ENCODE measurements at regions not wholly inside any gene's neighbourhood (a gene's known extent, or its start where the extent isn't known, plus 50 kb on each side); places are given as distances from the start of the nearest gene placed in this dataset.
"Not testable (repeated sequence)": the region's sequence is repeated elsewhere in the genome, so short reads cannot be mapped to it uniquely, and the experiment has no call there.

DNA sequence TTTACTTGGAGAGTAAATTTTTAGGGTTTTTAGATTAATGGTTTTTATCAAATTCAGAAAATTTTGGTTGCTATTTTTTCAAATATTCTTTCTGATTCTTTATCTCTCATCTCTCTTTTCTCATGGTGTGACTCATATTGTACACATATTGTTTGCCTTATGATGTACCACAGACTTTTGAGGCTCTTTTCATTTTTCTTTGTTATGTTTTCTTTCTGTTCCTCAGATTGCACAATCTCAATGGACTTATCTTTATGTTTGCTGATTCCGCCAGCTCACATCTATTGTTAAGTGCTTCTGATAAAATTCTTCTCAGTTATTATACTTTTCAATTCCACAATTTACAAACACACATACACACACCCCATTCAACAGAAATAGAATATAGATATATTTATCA, 168.2 kb upstream of the IGFBP3 start:
- no peak overlapping the region for H2BK120ac ChIP-seq (ENCODE audit: low read depth, low read length)
- no peaks in the 10 kb centered on the region for H4K20me1 ChIP-seq (ENCODE audit: insufficient read depth, low read length)
- no peaks in the 10 kb centered on the region for H3K4me1 ChIP-seq (ENCODE audit: control insufficient read depth, insufficient read depth, low read length)
- H3K79me1 ChIP-seq (ENCODE audit: low read depth in 1 of 2, low read length in 2 of 2): no peaks in the 10 kb centered on the region
- no peak overlapping the region for H3K9ac ChIP-seq (ENCODE audit: low read depth, low read length)
- DNase-seq: peak; percentile 48
- no peak overlapping the region for H3K18ac ChIP-seq (ENCODE audit: low read depth, low read length)
- no peaks in the 10 kb centered on the region for H3K36me3 ChIP-seq (ENCODE audit: control insufficient read depth, insufficient read depth, low read length)
- WGBS, 2 experiments (ENCODE audit: extremely low coverage in 2 of 2, insufficient read length in 1 of 2): no CpG with 5 or more reads among the region's 1 CpG
- H2AK9ac ChIP-seq (replicated peaks; ENCODE audit: low read depth, low read length, poor library complexity): no peak overlapping the region
- H4K8ac ChIP-seq (ENCODE audit: low read depth in 2 of 2, low read length in 2 of 2): no peak overlapping the region
- H3K27ac ChIP-seq (ENCODE audit: insufficient read depth, low read length): no peak overlapping the region
- intact Hi-C loops (cut with micrococcal nuclease) (no loop called here), dilution Hi-C loops (cut with HindIII; ENCODE audit: low sequenced_read_pairs, unreplicated experiment) (no loop called here), in situ Hi-C loops (cut with MboI; ENCODE audit: low sequenced_read_pairs) (no loop called here)
- TF ChIP-seq CEBPB (IDR thresholded peaks at IDR 0.05; ENCODE audit: low read depth, low read length): peak; percentile 89
- TF ChIP-seq, protein P1, sequence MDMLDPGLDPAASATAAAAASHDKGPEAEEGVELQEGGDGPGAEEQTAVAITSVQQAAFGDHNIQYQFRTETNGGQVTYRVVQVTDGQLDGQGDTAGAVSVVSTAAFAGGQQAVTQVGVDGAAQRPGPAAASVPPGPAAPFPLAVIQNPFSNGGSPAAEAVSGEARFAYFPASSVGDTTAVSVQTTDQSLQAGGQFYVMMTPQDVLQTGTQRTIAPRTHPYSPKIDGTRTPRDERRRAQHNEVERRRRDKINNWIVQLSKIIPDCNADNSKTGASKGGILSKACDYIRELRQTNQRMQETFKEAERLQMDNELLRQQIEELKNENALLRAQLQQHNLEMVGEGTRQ (IDR thresholded peaks at IDR 0.05; ENCODE audit: low read depth, low read length): no peak
- no peak overlapping the region for H3K14ac ChIP-seq (replicated peaks; ENCODE audit: low read depth, low read length)
- H3K4me2 ChIP-seq (ENCODE audit: low read depth, low read length): no peak overlapping the region
- no peak overlapping the region for H3K4ac ChIP-seq (ENCODE audit: low read depth, low read length)
- no peak overlapping the region for H4K91ac ChIP-seq (ENCODE audit: insufficient read depth, low read depth, low read length)
- H3K56ac ChIP-seq (ENCODE audit: extremely low read depth, insufficient read depth, low read length): no peak overlapping the region
- H3K9me1 ChIP-seq (ENCODE audit: insufficient read depth, low read length): no peaks in the 10 kb centered on the region
- ATAC-seq (ENCODE audit: low read depth): no peak
- no peak overlapping the region for H2BK15ac ChIP-seq (ENCODE audit: low read depth, low read length)
- no peak overlapping the region for H2BK20ac ChIP-seq (ENCODE audit: low read depth, low read length)
- no peak overlapping the region for H2AK5ac ChIP-seq (ENCODE audit: low read depth, low read length)
- no peaks in the 10 kb centered on the region for H3K27me3 ChIP-seq (ENCODE audit: control insufficient read depth, insufficient read depth, low read length)
- H2AFZ ChIP-seq (replicated peaks; ENCODE audit: low read length, poor library complexity): no peak overlapping the region
- H3K23ac ChIP-seq (ENCODE audit: low read depth, low read length): no peak overlapping the region
- ChIA-PET POLR2A (ENCODE audit: unreplicated experiment) (no interaction called here), CTCF (no interaction called here)
- H2BK5ac ChIP-seq (ENCODE audit: low read depth, low read length, poor library complexity, severe bottlenecking): no peak overlapping the region
- H3K9me3 ChIP-seq (ENCODE audit: control insufficient read depth, insufficient read depth, low read length): no peaks in the 10 kb centered on the region
- no TSS peak for BruUV-seq (replicated peaks)
- no peak overlapping the region for H4K5ac ChIP-seq (ENCODE audit: low read depth, low read length)
- H3K4me3 ChIP-seq (ENCODE audit: insufficient read depth, low read depth, low read length): no peak overlapping the region

DNA sequence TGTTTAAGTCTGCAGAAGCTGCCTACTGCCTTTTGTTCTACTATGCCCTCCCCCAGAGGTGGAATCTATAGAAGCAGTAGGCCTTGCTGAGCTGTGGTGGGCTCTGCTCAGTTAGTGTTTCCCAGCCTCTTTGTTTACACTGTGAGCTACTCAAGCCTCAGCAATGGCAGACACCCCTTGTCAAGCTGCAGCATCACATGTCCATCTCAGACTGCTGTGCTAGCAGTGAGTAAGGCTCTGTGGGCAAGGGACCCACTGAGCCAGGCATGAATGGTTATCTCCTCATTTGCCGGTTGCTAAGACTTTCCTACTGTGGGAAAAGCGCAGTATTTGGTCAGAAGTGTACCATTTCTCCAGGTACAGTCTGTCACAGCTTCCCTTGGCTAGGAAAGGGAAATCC, 167.4 kb upstream of the IGFBP3 start:
- H3K4me1 ChIP-seq (ENCODE audit: control insufficient read depth, insufficient read depth, low read length); H3K4ac ChIP-seq (ENCODE audit: low read depth, low read length); H3K27me3 ChIP-seq (ENCODE audit: control insufficient read depth, insufficient read depth, low read length); H4K20me1 ChIP-seq (ENCODE audit: insufficient read depth, low read length); H2AK9ac ChIP-seq (replicated peaks; ENCODE audit: low read depth, low read length, poor library complexity); H3K18ac ChIP-seq (ENCODE audit: low read depth, low read length); ATAC-seq (ENCODE audit: low read depth); H3K23ac ChIP-seq (ENCODE audit: low read depth, low read length); H2BK20ac ChIP-seq (ENCODE audit: low read depth, low read length); DNase-seq; H4K5ac ChIP-seq (ENCODE audit: low read depth, low read length); in situ Hi-C loops (cut with MboI; ENCODE audit: low sequenced_read_pairs); H3K4me3 ChIP-seq (ENCODE audit: insufficient read depth, low read depth, low read length); H3K4me2 ChIP-seq (ENCODE audit: low read depth, low read length); H2AK5ac ChIP-seq (ENCODE audit: low read depth, low read length); dilution Hi-C loops (cut with HindIII; ENCODE audit: low sequenced_read_pairs, unreplicated experiment); POLR2A ChIA-PET (ENCODE audit: unreplicated experiment); H4K8ac ChIP-seq (ENCODE audit: low read depth in 2 of 2, low read length in 2 of 2); H3K9ac ChIP-seq (ENCODE audit: low read depth, low read length); H2BK120ac ChIP-seq (ENCODE audit: low read depth, low read length); H3K14ac ChIP-seq (replicated peaks; ENCODE audit: low read depth, low read length); intact Hi-C loops (cut with micrococcal nuclease); H3K79me1 ChIP-seq (ENCODE audit: low read depth in 1 of 2, low read length in 2 of 2); H3K36me3 ChIP-seq (ENCODE audit: control insufficient read depth, insufficient read depth, low read length); H3K9me3 ChIP-seq (ENCODE audit: control insufficient read depth, insufficient read depth, low read length); H2BK15ac ChIP-seq (ENCODE audit: low read depth, low read length); H3K56ac ChIP-seq (ENCODE audit: extremely low read depth, insufficient read depth, low read length); BruUV-seq (replicated peaks); H2BK5ac ChIP-seq (ENCODE audit: low read depth, low read length, poor library complexity, severe bottlenecking); H3K9me1 ChIP-seq (ENCODE audit: insufficient read depth, low read length); H2AFZ ChIP-seq (replicated peaks; ENCODE audit: low read length, poor library complexity); H3K27ac ChIP-seq (ENCODE audit: insufficient read depth, low read length): not testable (repeated sequence)
- no CpG with 5 or more reads among the region's 2 CpGs for WGBS, 2 experiments (ENCODE audit: extremely low coverage in 2 of 2, insufficient read length in 1 of 2)
- peak overlapping the region; percentile 6; the same call in 1 of the 2 replicates for H4K91ac ChIP-seq (ENCODE audit: insufficient read depth, low read depth, low read length)
- CTCF ChIA-PET: interaction anchor here (0.6 kb wide), 1 partner anchor 8 kb away, joined by 4 read pairs; no protein-coding TSS in a partner anchor

Data from IMR-90 (cell line).